GM18867 (cell line): ENCODE measurements at regions not wholly inside any gene's neighbourhood (a gene's known extent, or its start where the extent isn't known, plus 50 kb on each side); places are given as distances from the start of the nearest gene placed in this dataset.

Experiments used
- ATAC-seq: cut with Tn5 transposase; IDR thresholded peaks from one replicate; pipeline ENCODE4 v1.9.1; 2021; ENCODE audit warnings: mild to moderate bottlenecking, moderate library complexity; ENCODE audit not compliant: unreplicated experiment

DNA sequence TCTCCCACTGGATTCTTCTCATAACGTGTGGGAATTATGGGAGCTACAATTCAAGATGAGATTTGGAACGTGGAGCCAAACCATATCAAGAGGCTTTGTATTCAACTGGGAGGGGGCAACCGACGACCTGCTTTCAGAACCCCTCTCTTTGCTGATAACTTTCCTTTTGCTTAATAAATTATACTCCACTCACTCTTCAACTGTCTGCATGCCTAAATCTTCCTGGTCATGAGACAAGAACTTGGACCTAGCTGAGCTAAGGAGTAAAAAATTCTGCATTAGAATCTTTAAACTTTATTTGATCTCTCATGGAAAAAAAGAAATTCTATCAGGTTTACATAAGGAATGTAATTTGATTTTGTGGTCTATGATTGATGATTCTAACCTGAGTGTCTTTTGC, 86.7 kb upstream of the CYYR1 start:
- ATAC-seq: no peak

- ATAC-seq: no peak
These were observed 86.1 kb upstream of the CYYR1 start for GRCh38 chr21:26659182-26659581.

GRCh38 chr21:26655460-26655859, 82.4 kb upstream of the CYYR1 start:
- no peak for ATAC-seq

DNA sequence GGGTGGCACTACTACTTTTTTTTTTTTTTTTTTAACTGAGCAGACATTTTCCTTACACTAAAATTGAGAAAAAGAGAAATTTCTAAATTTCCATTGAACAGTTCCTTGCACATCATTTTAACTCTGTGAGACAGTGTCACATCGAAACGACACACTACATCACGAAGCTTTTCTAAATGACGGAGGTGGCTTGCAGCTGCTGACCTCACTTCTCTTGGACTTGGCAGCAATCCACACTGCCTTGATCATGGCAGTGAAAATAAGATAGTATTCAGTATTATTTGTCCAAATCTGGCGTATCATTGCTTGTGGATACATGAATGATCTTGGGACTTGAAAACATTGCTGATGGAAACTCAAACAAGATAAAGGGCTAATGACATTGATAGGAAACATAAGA, 80.3 kb upstream of the CYYR1 start:
- no peak for ATAC-seq

DNA sequence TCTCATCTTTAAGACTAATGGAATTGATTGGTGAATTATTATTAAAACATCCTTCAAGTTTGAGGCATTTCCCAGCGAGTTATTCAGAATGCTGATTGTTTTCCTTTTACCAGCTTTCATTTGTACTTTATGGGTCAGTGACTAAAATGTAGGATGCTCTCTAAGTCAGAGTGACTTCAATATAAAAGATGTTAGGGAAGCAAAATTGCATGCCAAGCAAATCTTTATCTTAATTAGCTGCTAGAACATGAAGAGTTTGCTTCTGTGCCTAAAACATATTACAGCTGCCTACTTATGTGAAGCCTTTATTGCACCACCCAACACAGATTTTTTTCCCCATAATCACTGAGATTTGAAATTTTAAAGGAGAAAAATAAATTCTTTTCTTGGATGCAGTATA, 79.8 kb upstream of the CYYR1 start:
- ATAC-seq: no peak

DNA sequence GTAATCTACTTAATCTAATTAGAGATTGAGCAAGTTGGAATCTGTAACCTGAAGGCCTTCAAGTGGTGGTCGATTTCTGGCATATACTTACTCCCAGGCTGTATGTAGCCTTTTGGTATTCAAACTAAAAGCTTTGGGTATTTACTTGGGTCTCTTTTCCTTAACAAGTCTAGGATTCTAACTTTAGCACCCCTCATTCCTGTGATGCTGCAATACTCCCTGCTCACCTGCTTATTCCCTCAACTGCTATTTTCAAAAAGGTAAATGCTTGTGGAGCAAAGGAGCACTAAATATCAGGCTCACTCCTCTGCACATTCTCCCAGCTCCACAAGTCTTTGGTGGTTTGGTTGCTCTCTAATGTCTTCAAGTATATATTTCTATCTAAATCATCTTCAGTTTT, 68.0 kb upstream of the CYYR1 start:
- ATAC-seq: no peak

DNA sequence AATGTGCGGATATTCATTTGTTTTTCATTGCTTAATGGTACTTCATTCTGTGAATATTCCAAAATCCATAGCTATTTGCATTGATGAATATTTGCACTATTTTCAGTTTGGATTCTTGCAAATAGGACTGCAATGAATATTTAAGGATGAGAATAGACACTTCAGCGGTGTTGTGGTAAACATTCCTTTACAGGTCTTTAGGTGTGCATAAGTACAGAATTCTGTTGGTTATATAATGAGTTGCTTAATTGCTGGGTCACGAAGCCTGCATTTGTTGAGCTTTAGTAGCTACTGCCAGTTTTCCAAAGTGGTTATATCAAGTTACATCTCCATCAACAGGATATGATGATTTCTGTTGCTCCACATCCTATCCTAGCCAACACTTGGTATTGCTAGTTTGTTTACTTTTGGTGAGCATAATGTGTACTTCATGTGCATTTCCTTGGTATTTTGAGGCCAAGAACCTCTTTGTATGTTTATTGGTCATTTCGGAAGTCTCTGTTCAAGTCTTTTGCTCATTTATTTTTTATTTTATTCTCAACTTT, 64.2 kb upstream of the CYYR1 start:
- no peak for ATAC-seq

DNA sequence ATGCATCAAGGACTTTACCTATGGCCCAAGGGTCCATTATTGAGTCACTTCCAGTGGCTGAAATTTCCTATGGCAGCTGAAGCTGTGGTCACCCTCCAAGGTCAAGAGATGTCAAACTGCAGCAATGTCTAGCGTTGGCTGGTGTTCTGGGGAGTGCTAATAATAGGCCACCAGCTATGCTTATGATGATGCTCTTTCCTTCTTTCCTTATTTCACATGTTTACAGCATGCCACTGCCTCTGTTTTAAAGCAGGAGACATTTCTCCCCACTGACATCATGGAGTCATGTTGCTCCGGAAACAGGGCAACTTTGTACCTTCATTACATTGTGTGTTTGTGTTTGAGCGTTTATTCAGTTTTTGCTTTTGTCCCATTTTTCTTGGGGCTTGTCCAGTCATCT, 62.6 kb upstream of the CYYR1 start:
- no peak for ATAC-seq

GRCh38 chr21:26632691-26633090, 59.6 kb upstream of the CYYR1 start:
- no peak for ATAC-seq

GRCh38 chr21:26626187-26626586, 53.1 kb upstream of the CYYR1 start:
- ATAC-seq: no peak

GRCh38 chr21:26624983-26625519, 52.0 kb upstream of the CYYR1 start:
- ATAC-seq: no peak
